ENCODE measurements at regions not wholly inside any gene's neighbourhood (a gene's known extent, or its start where the extent isn't known, plus 50 kb on each side); places are given as distances from the start of the nearest gene placed in this dataset.
A peak's percentile ranks its signal among the peaks of the same experiment; 100 is the strongest.

GRCh38 chr3:35417080-35417479, 222.2 kb upstream of the ARPP21 start:
- H2BK15ac ChIP-seq (ENCODE audit: low read depth, poor library complexity, severe bottlenecking) = no peak overlapping the region
- no peak overlapping the region for H3K9ac ChIP-seq (ENCODE audit: low read length)
- H3K18ac ChIP-seq (ENCODE audit: low read depth in 1 of 2, low read length in 2 of 2) = no peak overlapping the region
- H3K4me2 ChIP-seq (ENCODE audit: low read length, poor library complexity, severe bottlenecking) = no peak overlapping the region
- no peak overlapping the region for H2BK120ac ChIP-seq (ENCODE audit: low read depth, low read length)
- no peak for DNase-seq
- 57% methylated on average over 1 of the region's 2 CpGs for WGBS
- no peaks in the 10 kb centered on the region for H3K79me1 ChIP-seq (replicated peaks; ENCODE audit: low read length, poor library complexity, severe bottlenecking)
- no peak overlapping the region for H4K91ac ChIP-seq (ENCODE audit: low read length)
- no peak overlapping the region for H3K4me3 ChIP-seq (ENCODE audit: insufficient read depth in 1 of 2, low read depth in 1 of 2, low read length in 2 of 2)
- H4K8ac ChIP-seq (ENCODE audit: low read length) = no peak overlapping the region
- H3K9me3 ChIP-seq (ENCODE audit: control insufficient read depth, low read length) = no peaks in the 10 kb centered on the region
- H3K27ac ChIP-seq (ENCODE audit: low read length, poor library complexity, severe bottlenecking) = no peak overlapping the region
- no peak overlapping the region for H2AK5ac ChIP-seq (ENCODE audit: low read length, severe bottlenecking)
- no peak overlapping the region for H3K23ac ChIP-seq (ENCODE audit: low read length in 2 of 2)
- no peak overlapping the region for H2BK12ac ChIP-seq (ENCODE audit: low read length in 2 of 2)
- no peak overlapping the region for H2AFZ ChIP-seq (ENCODE audit: low read depth, low read length)
- H3K4me1 ChIP-seq (ENCODE audit: control insufficient read depth, insufficient read depth, low read depth, low read length) = no peaks in the 10 kb centered on the region
- no peak overlapping the region for H3K14ac ChIP-seq (ENCODE audit: low read length in 2 of 2)
- H3K36me3 ChIP-seq (ENCODE audit: control insufficient read depth in 1 of 2, insufficient read depth in 2 of 2, low read depth in 1 of 2, low read length in 2 of 2) = no peaks in the 10 kb centered on the region
- H3K27me3 ChIP-seq (ENCODE audit: control insufficient read depth in 1 of 2, insufficient read depth in 1 of 2, low read length in 2 of 2) = no peaks in the 10 kb centered on the region
- no peak overlapping the region for H3K4ac ChIP-seq (ENCODE audit: low read depth in 1 of 2, low read length in 2 of 2)
- H2BK5ac ChIP-seq (ENCODE audit: low read depth, low read length, poor library complexity, severe bottlenecking) = no peak overlapping the region

GRCh38 chr3:35422101-35422500, 217.2 kb upstream of the ARPP21 start:
- H2AK5ac ChIP-seq (ENCODE audit: low read length, severe bottlenecking) = no peak overlapping the region
- H3K9me3 ChIP-seq (ENCODE audit: control insufficient read depth, low read length) = no peaks in the 10 kb centered on the region
- no peak overlapping the region for H3K9ac ChIP-seq (ENCODE audit: low read length)
- H2BK15ac ChIP-seq (ENCODE audit: low read depth, poor library complexity, severe bottlenecking) = no peak overlapping the region
- H3K79me1 ChIP-seq (replicated peaks; ENCODE audit: low read length, poor library complexity, severe bottlenecking) = no peaks in the 10 kb centered on the region
- H2AFZ ChIP-seq (ENCODE audit: low read depth, low read length) = no peak overlapping the region
- WGBS = 89% methylated on average over 1 of the region's 1 CpG
- no peak overlapping the region for H3K23ac ChIP-seq (ENCODE audit: low read length in 2 of 2)
- no peak overlapping the region for H4K91ac ChIP-seq (ENCODE audit: low read length)
- no peak overlapping the region for H3K18ac ChIP-seq (ENCODE audit: low read depth in 1 of 2, low read length in 2 of 2)
- H3K27me3 ChIP-seq (ENCODE audit: control insufficient read depth in 1 of 2, insufficient read depth in 1 of 2, low read length in 2 of 2) = no peaks in the 10 kb centered on the region
- no peak overlapping the region for H3K4me3 ChIP-seq (ENCODE audit: insufficient read depth in 1 of 2, low read depth in 1 of 2, low read length in 2 of 2)
- H4K8ac ChIP-seq (ENCODE audit: low read length) = no peak overlapping the region
- no peaks in the 10 kb centered on the region for H3K4me1 ChIP-seq (ENCODE audit: control insufficient read depth, insufficient read depth, low read depth, low read length)
- H3K27ac ChIP-seq (ENCODE audit: low read length, poor library complexity, severe bottlenecking) = peak overlapping the region; percentile 73
- no peak overlapping the region for H2BK12ac ChIP-seq (ENCODE audit: low read length in 2 of 2)
- H2BK5ac ChIP-seq (ENCODE audit: low read depth, low read length, poor library complexity, severe bottlenecking) = no peak overlapping the region
- no peak overlapping the region for H2BK120ac ChIP-seq (ENCODE audit: low read depth, low read length)
- no peaks in the 10 kb centered on the region for H3K36me3 ChIP-seq (ENCODE audit: control insufficient read depth in 1 of 2, insufficient read depth in 2 of 2, low read depth in 1 of 2, low read length in 2 of 2)
- H3K4ac ChIP-seq (ENCODE audit: low read depth in 1 of 2, low read length in 2 of 2) = no peak overlapping the region
- no peak for DNase-seq
- no peak overlapping the region for H3K4me2 ChIP-seq (ENCODE audit: low read length, poor library complexity, severe bottlenecking)
- no peak overlapping the region for H3K14ac ChIP-seq (ENCODE audit: low read length in 2 of 2)

GRCh38 chr3:35422836-35423601, 216.3 kb upstream of the ARPP21 start:
- Histone ChIP-seq H3K4ac (ENCODE audit: low read depth in 1 of 2, low read length in 2 of 2) (no peak overlapping the region), H3K79me1 (replicated peaks; ENCODE audit: low read length, poor library complexity, severe bottlenecking) (no peaks in the 10 kb centered on the region), H2AK5ac (ENCODE audit: low read length, severe bottlenecking) (no peak overlapping the region), H3K14ac (ENCODE audit: low read length in 2 of 2) (no peak overlapping the region), H3K18ac (ENCODE audit: low read depth in 1 of 2, low read length in 2 of 2) (no peak overlapping the region), H3K27me3 (ENCODE audit: control insufficient read depth in 1 of 2, insufficient read depth in 1 of 2, low read length in 2 of 2) (no peaks in the 10 kb centered on the region), H3K9ac (ENCODE audit: low read length) (no peak overlapping the region), H3K23ac (ENCODE audit: low read length in 2 of 2) (no peak overlapping the region), H3K36me3 (ENCODE audit: control insufficient read depth in 1 of 2, insufficient read depth in 2 of 2, low read depth in 1 of 2, low read length in 2 of 2) (no peaks in the 10 kb centered on the region), H2BK15ac (ENCODE audit: low read depth, poor library complexity, severe bottlenecking) (no peak overlapping the region), H4K91ac (ENCODE audit: low read length) (no peak overlapping the region), H3K4me1 (ENCODE audit: control insufficient read depth, insufficient read depth, low read depth, low read length) (no peaks in the 10 kb centered on the region), H2AFZ (ENCODE audit: low read depth, low read length) (no peak overlapping the region), H3K4me3 (ENCODE audit: insufficient read depth in 1 of 2, low read depth in 1 of 2, low read length in 2 of 2) (no peak overlapping the region), H3K4me2 (ENCODE audit: low read length, poor library complexity, severe bottlenecking) (no peak overlapping the region), H2BK120ac (ENCODE audit: low read depth, low read length) (no peak overlapping the region), H3K9me3 (ENCODE audit: control insufficient read depth, low read length) (no peaks in the 10 kb centered on the region), H2BK5ac (ENCODE audit: low read depth, low read length, poor library complexity, severe bottlenecking) (no peak overlapping the region), H2BK12ac (ENCODE audit: low read length in 2 of 2) (no peak overlapping the region), H4K8ac (ENCODE audit: low read length) (no peak overlapping the region), H3K27ac (ENCODE audit: low read length, poor library complexity, severe bottlenecking) (peak overlapping the region; percentile 73)
- peak; percentile 1 for DNase-seq
- 49% methylated on average over 5 of the region's 6 CpGs for WGBS

GRCh38 chr3:35426366-35426958, 212.9 kb upstream of the ARPP21 start:
- no peak for DNase-seq
- WGBS = 79% methylated on average over 2 of the region's 3 CpGs
- H3K23ac ChIP-seq (ENCODE audit: low read length in 2 of 2) = no peak overlapping the region

More at GRCh38 chr3:35426366-35426958, 212.9 kb upstream of the ARPP21 start:
- no peak overlapping the region for H3K4me3 ChIP-seq (ENCODE audit: insufficient read depth in 1 of 2, low read depth in 1 of 2, low read length in 2 of 2)
- H2BK5ac ChIP-seq (ENCODE audit: low read depth, low read length, poor library complexity, severe bottlenecking) = no peak overlapping the region
- no peaks in the 10 kb centered on the region for H3K27me3 ChIP-seq (ENCODE audit: control insufficient read depth in 1 of 2, insufficient read depth in 1 of 2, low read length in 2 of 2)
- no peak overlapping the region for H3K18ac ChIP-seq (ENCODE audit: low read depth in 1 of 2, low read length in 2 of 2)
- H3K9ac ChIP-seq (ENCODE audit: low read length) = no peak overlapping the region
- no peaks in the 10 kb centered on the region for H3K9me3 ChIP-seq (ENCODE audit: control insufficient read depth, low read length)
- no peak overlapping the region for H2BK12ac ChIP-seq (ENCODE audit: low read length in 2 of 2)
- H3K14ac ChIP-seq (ENCODE audit: low read length in 2 of 2) = no peak overlapping the region
- H3K36me3 ChIP-seq (ENCODE audit: control insufficient read depth in 1 of 2, insufficient read depth in 2 of 2, low read depth in 1 of 2, low read length in 2 of 2) = no peaks in the 10 kb centered on the region
- no peak overlapping the region for H3K4me2 ChIP-seq (ENCODE audit: low read length, poor library complexity, severe bottlenecking)
- no peak overlapping the region for H2BK15ac ChIP-seq (ENCODE audit: low read depth, poor library complexity, severe bottlenecking)
- H3K79me1 ChIP-seq (replicated peaks; ENCODE audit: low read length, poor library complexity, severe bottlenecking) = no peaks in the 10 kb centered on the region
- no peak overlapping the region for H2AK5ac ChIP-seq (ENCODE audit: low read length, severe bottlenecking)
- H3K4me1 ChIP-seq (ENCODE audit: control insufficient read depth, insufficient read depth, low read depth, low read length) = no peaks in the 10 kb centered on the region
- no peak overlapping the region for H3K4ac ChIP-seq (ENCODE audit: low read depth in 1 of 2, low read length in 2 of 2)
- H2AFZ ChIP-seq (ENCODE audit: low read depth, low read length) = no peak overlapping the region
- no peak overlapping the region for H2BK120ac ChIP-seq (ENCODE audit: low read depth, low read length)
- H4K91ac ChIP-seq (ENCODE audit: low read length) = no peak overlapping the region
- H4K8ac ChIP-seq (ENCODE audit: low read length) = no peak overlapping the region
- no peak overlapping the region for H3K27ac ChIP-seq (ENCODE audit: low read length, poor library complexity, severe bottlenecking)

All from mesenchymal stem cell (in vitro differentiated cells and primary cell).